Breast epithelium (tissue), 4 donors: ENCODE measurements at regions not wholly inside any gene's neighbourhood (a gene's known extent, or its start where the extent isn't known, plus 50 kb on each side); places are given as distances from the start of the nearest gene placed in this dataset.

Experiments
- DNase-seq, 2 donors: peaks; one replicate each; pipeline ENCODE4 v3.0.0-alpha.2; 2019; ENCODE audit warnings: low spot score in 2 of 2
- H3K27ac ChIP-seq, 2 donors: fragments of 200-600 bp; sonication (generic) in 1 of 2; one replicate each; pipeline ENCODE4 v1.5.1; 2016 to 2019; ENCODE audit warnings: mild to moderate bottlenecking in 1 of 2
- H3K27me3 ChIP-seq, 2 donors: fragments of 200-600 bp; sonication (generic) in 1 of 2; one replicate each; pipeline versions ENCODE4 v1.5.1 to v1.6.0; 2017 to 2019; ENCODE audit warnings: control low read depth in 1 of 2, mild to moderate bottlenecking in 1 of 2
- H3K36me3 ChIP-seq: fragments of 200-600 bp; one replicate; pipeline ENCODE4 v1.5.1; 2019
- H3K4me1 ChIP-seq, 2 donors: fragments of 200-600 bp; sonication (generic); one replicate each; pipeline ENCODE4 v1.5.1; 2016 to 2019; ENCODE audit warnings: control low read depth in 1 of 2
- H3K4me3 ChIP-seq, 3 donors: fragments of 200-600 bp; sonication (generic); 1 replicate in 2 of 3; 2 replicates in 1 of 3; pipeline ENCODE4 v1.5.1; 2016 to 2019; ENCODE audit warnings: mild to moderate bottlenecking in 3 of 3, moderate library complexity in 2 of 3
- H3K9me3 ChIP-seq, 2 donors: fragments of 200-600 bp; sonication (generic) in 1 of 2; one replicate each; pipeline ENCODE4 v1.5.1; 2016 to 2019; ENCODE audit warnings: control low read depth in 1 of 2
- CTCF ChIP-seq, 3 donors: fragments of 450-650 bp; IDR thresholded peaks; one replicate each; pipeline ENCODE4 v1.5.1; 2016 to 2017; ENCODE audit warnings: antibody characterized with exemption in 3 of 3, mild to moderate bottlenecking in 3 of 3, moderate library complexity in 3 of 3
- POLR2A ChIP-seq: fragments of 450-650 bp; IDR thresholded peaks from one replicate; pipeline ENCODE4 v1.6.1; 2016; ENCODE audit warnings: antibody characterized with exemption, mild to moderate bottlenecking, moderate library complexity
- POLR2AphosphoS5 ChIP-seq, 3 donors: sonication (generic); formaldehyde crosslinking; IDR thresholded peaks; one replicate each; pipeline ENCODE4 v1.6.1; 2017; ENCODE audit warnings: antibody characterized with exemption in 3 of 3
- intact Hi-C: fragments of 100-400 bp; cut with DNase I; formaldehyde crosslinking; loops from one replicate; pipeline ENCODE4 v1.15.1; 2023; ENCODE audit warnings: low total_unique reads

GRCh38 chr16:48887646-48888210, 277.7 kb upstream of the N4BP1 start:
- TF ChIP-seq POLR2A (no peak), POLR2AphosphoS5 (IDR thresholded peaks at IDR 0.05) (no peak), CTCF (IDR thresholded peaks at IDR 0.05) (no peak)
- Histone ChIP-seq H3K27me3 (peaks cover 0 to 22% of the 10 kb centered on the region in 2 donors), H3K9me3 (no peaks in the 10 kb centered on the region), H3K36me3 (no peaks in the 10 kb centered on the region), H3K27ac (no peak overlapping the region), H3K4me1 (no peaks in the 10 kb centered on the region), H3K4me3 (no peak overlapping the region)
- intact Hi-C loops = no loop called here
- DNase-seq = no peak

GRCh38 chr16:48885471-48885870, 275.5 kb upstream of the N4BP1 start:
- no peaks in the 10 kb centered on the region for H3K36me3 ChIP-seq
- peaks cover 0 to 15% of the 10 kb centered on the region in 2 donors for H3K27me3 ChIP-seq
- DNase-seq = no peak
- H3K9me3 ChIP-seq = no peaks in the 10 kb centered on the region
- intact Hi-C loops = no loop called here
- no peaks in the 10 kb centered on the region for H3K4me1 ChIP-seq
- no peak overlapping the region for H3K27ac ChIP-seq
- TF ChIP-seq POLR2A (no peak), POLR2AphosphoS5 (IDR thresholded peaks at IDR 0.05) (no peak), CTCF (IDR thresholded peaks at IDR 0.05) (no peak)
- no peak overlapping the region for H3K4me3 ChIP-seq

GRCh38 chr16:48881272-48881671, 271.3 kb upstream of the N4BP1 start:
- Histone ChIP-seq H3K4me1 (no peaks in the 10 kb centered on the region), H3K9me3 (no peaks in the 10 kb centered on the region), H3K4me3 (no peak overlapping the region), H3K27me3 (peaks cover 0 to 3% of the 10 kb centered on the region in 2 donors), H3K36me3 (no peaks in the 10 kb centered on the region), H3K27ac (no peak overlapping the region)
- no peak for DNase-seq
- intact Hi-C loops = no loop called here
- no peak for TF ChIP-seq POLR2A
- no peak for TF ChIP-seq CTCF (IDR thresholded peaks at IDR 0.05)
- TF ChIP-seq POLR2AphosphoS5 (IDR thresholded peaks at IDR 0.05) = no peak

- Histone ChIP-seq H3K27me3 (no peaks in the 10 kb centered on the region), H3K27ac (no peak overlapping the region), H3K36me3 (no peaks in the 10 kb centered on the region), H3K4me3 (no peak overlapping the region), H3K4me1 (no peaks in the 10 kb centered on the region), H3K9me3 (no peaks in the 10 kb centered on the region)
- no peak for DNase-seq
- TF ChIP-seq CTCF (IDR thresholded peaks at IDR 0.05) (no peak), POLR2A (no peak), POLR2AphosphoS5 (IDR thresholded peaks at IDR 0.05) (no peak)
- intact Hi-C loops = loop anchor here (5.0 kb wide), 1 partner anchor 183 kb away; no protein-coding TSS in a partner anchor
Observed at GRCh38 chr16:48879223-48880122, 269.5 kb upstream of the N4BP1 start.

- H3K9me3 ChIP-seq = no peaks in the 10 kb centered on the region
- TF ChIP-seq POLR2A = no peak
- no peak overlapping the region for H3K4me3 ChIP-seq
- no peaks in the 10 kb centered on the region for H3K27me3 ChIP-seq
- no peaks in the 10 kb centered on the region for H3K36me3 ChIP-seq
- H3K4me1 ChIP-seq = no peaks in the 10 kb centered on the region
- no peak overlapping the region for H3K27ac ChIP-seq
- intact Hi-C loops = loop anchor here (5.0 kb wide), 1 partner anchor 184 kb away; no protein-coding TSS in a partner anchor
- DNase-seq = no peak
Observed at GRCh38 chr16:48877946-48878345, 268.0 kb upstream of the N4BP1 start.
